GM10266 (cell line): ENCODE measurements at regions not wholly inside any gene's neighbourhood (a gene's known extent, or its start where the extent isn't known, plus 50 kb on each side); places are given as distances from the start of the nearest gene placed in this dataset.

Source experiments
- DNase-seq: peaks from one replicate; pipeline ENCODE4 v3.0.0; 2012; ENCODE audit errors: extremely low spot score
- TF ChIP-seq, protein P1 (sequence below): IDR thresholded peaks from 2 replicates; pipeline ENCODE4 v1.5.1; 2012; ENCODE audit warnings: mild to moderate bottlenecking, low read depth; ENCODE audit not compliant: control insufficient read depth, insufficient read depth; ENCODE audit errors: missing control alignments

DNA sequence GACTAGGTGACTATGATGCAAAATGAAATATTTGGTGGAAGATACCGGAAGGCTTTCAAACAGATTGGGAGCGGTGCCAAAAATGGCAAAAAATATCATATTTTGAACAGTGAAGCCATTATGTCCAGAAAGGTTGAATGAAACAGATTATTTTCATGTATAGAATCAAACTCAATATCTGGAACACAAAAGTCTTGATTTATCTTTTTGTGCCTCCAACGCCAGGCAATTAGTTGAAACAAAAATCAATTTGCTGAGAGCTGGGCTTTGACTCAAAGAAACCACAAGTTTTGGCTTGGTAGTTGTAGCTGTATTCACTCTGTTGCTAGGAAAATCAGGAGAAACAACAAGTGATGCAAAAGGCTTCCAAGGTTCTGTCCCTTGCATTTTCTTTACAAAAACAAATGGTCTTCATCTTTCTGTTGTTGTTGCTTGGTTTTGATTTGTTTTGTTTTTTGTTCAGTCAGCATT, 421.7 kb upstream of the TYRP1 start:
- TF ChIP-seq, protein P1, sequence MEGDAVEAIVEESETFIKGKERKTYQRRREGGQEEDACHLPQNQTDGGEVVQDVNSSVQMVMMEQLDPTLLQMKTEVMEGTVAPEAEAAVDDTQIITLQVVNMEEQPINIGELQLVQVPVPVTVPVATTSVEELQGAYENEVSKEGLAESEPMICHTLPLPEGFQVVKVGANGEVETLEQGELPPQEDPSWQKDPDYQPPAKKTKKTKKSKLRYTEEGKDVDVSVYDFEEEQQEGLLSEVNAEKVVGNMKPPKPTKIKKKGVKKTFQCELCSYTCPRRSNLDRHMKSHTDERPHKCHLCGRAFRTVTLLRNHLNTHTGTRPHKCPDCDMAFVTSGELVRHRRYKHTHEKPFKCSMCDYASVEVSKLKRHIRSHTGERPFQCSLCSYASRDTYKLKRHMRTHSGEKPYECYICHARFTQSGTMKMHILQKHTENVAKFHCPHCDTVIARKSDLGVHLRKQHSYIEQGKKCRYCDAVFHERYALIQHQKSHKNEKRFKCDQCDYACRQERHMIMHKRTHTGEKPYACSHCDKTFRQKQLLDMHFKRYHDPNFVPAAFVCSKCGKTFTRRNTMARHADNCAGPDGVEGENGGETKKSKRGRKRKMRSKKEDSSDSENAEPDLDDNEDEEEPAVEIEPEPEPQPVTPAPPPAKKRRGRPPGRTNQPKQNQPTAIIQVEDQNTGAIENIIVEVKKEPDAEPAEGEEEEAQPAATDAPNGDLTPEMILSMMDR = no peak
- DNase-seq = no peak

DNA sequence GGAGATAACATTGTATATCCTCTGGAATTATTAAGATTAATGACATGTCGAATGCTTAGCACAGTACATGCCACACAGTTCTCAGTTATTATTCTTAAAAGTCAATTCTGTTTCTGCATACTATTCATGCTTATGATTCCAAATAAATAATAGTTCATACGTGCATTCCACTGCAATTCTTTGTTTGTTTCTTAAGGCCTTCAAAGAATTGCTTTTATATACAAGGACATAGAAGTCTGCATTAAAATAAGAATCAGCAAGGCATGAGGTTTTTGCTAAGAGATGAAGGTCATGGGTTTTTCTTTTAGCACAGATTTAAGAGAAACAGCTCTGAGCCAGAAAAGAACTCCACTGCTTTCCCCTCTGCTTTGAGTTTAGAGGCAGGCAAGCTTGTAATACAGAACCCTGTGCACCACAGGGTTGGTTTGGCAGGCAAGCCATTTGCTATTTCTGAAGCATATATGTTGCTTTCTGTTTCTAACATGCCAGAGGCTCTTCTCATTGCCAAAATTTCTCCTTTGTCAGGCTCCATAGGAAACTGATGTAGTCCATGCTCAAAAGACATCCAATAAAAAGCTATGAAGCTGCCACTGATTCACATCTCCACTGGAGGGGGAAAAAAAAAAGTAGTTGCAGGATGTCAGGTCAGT, 420.6 kb upstream of the TYRP1 start:
- no peak for DNase-seq
- TF ChIP-seq, protein P1 = no peak

DNA sequence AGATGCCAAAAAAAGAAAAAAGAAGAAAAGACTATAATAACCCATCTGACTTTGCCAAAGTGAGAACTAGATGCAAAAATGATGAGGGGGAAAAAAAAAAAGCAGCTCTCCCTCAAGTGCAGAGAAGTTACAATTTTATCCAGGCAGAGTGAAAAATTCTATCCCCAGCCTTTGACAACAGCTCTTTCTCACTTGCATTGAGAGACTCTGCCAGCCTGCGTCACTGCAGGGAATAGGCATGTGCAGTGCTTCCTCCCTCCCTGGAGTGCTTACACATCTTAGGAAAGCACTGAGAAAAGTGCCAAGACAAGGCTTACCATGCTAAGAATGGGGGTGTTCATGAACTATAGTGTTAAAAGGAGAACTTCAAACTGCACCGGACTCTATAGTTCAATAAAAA, 418.6 kb upstream of the TYRP1 start:
- TF ChIP-seq, protein P1 = no peak
- DNase-seq = no peak

DNA sequence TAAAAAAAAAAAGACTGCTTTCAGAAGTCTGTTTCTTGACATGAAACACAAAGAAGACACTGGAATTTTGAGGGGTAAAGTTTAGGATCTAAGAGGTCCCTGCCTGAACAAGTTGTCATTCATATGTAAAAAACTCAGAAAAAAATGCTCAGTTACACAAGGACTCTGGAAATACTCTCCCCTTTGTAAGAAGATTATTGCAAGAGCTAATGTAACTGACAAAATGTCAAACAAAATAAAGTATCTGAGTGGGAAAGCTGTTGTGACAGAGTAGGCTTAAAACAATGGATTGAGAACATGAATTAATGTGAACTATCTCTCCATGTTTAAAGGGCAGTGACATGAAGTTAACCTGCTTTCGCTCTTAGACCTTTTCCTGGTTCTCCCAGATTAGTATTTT, 416.7 kb upstream of the TYRP1 start:
- DNase-seq = no peak
- TF ChIP-seq, protein P1 = no peak

DNA sequence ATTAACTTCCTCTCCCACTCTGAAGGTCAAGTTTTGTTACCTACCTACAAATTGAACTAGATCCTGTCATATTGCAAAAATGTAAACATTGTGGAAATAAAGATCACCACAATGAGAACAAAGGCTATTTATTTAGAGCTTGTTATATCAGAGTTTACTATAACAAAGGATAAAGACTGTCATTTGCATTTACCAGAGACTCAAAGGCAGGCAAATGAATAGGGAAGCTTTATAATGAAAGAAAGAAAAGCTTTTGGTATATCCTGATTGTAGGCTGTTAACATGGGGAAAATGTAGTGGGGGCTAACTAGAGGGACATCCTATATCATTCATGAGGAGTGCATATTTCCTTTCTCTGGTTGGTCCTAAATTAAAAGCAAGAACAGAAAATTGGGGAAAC, 403.5 kb upstream of the TYRP1 start:
- no peak for DNase-seq
- TF ChIP-seq, protein P1 = no peak

DNA sequence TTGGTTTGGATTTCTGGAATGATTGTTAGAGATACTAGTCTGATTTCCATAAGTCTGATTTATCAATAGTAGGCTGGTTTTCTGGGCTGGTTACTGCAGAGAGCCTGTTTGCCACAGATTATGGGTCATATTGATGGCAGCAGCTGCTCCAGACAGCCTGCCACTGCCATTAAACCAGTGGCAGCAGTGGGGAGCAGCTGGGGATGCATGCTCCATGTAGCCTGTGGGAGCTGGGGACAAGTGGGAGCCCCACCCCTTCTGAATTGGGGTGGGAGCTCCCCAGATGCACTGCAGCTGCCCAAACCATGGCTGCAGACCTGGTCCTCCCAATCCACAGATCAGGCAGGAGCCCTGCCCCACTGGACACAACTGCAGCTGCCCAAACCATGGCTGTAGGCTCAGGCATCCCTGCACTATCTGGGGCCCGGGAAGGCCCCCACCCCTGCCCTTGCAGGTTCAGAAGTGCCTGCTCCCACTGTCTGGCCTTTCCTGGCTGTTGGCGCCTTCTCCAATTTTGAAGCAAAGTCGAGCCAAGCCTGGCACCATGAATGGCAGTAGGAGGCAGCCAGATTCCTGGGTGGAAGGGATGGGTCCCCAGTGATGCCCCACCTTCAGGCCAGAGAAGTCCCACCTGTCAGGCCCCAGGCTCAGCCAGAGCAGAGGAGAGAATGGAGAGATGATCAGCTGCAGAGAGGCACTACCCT, 402.9 kb upstream of the TYRP1 start:
- TF ChIP-seq, protein P1 = no peak
- DNase-seq = no peak

DNA sequence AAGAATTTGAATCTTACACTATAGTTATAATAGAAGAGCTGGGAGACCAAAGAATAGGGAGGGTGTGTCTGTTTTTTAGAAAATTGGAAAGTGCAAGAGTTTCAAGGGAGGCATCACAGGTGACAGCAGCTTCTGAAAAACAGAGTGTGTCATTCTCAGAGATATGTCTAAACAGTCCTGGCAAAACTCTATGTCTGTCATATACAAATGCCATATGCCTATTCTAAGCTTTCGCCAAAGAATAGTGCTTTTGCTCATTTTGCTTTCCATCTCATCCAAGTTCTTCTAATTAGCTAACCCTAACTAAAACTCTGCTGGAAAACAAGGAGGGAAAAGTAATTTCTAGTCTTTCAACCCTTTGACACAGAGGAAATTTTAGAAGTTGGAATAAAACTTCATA, 388.0 kb upstream of the TYRP1 start:
- TF ChIP-seq, protein P1 = no peak
- no peak for DNase-seq
